Right lobe of liver (tissue), 6 donors: ENCODE measurements at regions not wholly inside any gene's neighbourhood (a gene's known extent, or its start where the extent isn't known, plus 50 kb on each side); places are given as distances from the start of the nearest gene placed in this dataset.
A peak's percentile ranks its signal among the peaks of the same experiment; 100 is the strongest.

Experiments
- ATAC-seq, 4 donors: fragments of 200-7000 bp; cut with Tn5 transposase; one replicate each; pipeline ENCODE4 v1.9.1; 2020; ENCODE audit warnings: mild to moderate bottlenecking in 4 of 4, moderate library complexity in 4 of 4
- DNase-seq, 3 donors: peaks; one replicate each; pipeline ENCODE4 v3.0.0-alpha.2; 2020
- H3K27ac ChIP-seq, 3 donors: fragments of 200-600 bp; one replicate each; pipeline ENCODE4 v1.8.0; 2022
- H3K27me3 ChIP-seq, 2 donors: fragments of 200-600 bp; one replicate each; pipeline ENCODE4 v1.8.0; 2022
- H3K36me3 ChIP-seq, 4 donors: fragments of 200-600 bp; sonication (generic) in 1 of 4; one replicate each; pipeline versions ENCODE4 v1.5.1 to v1.8.0; 2017 to 2022; ENCODE audit warnings: control low read depth in 1 of 4
- H3K4me1 ChIP-seq, 4 donors: fragments of 200-600 bp; sonication (generic) in 1 of 4; one replicate each; pipeline versions ENCODE4 v1.5.1 to v1.8.0; 2017 to 2022; ENCODE audit warnings: control low read depth in 1 of 4
- H3K4me3 ChIP-seq, 3 donors: fragments of 200-600 bp; one replicate each; pipeline ENCODE4 v1.8.0; 2022
- H3K9me3 ChIP-seq, 4 donors: fragments of 200-600 bp; sonication (generic) in 1 of 4; one replicate each; pipeline versions ENCODE4 v1.5.1 to v1.8.0; 2017 to 2022; ENCODE audit warnings: control low read depth in 1 of 4
- POLR2A ChIP-seq: fragments of 450-650 bp; IDR thresholded peaks from one replicate; pipeline ENCODE4 v1.6.1; 2017; ENCODE audit warnings: antibody characterized with exemption, mild to moderate bottlenecking
- WGBS: methylation state at CpG from one replicate; pipeline ENCODE4 v1.1.6; 2018; ENCODE audit warnings: low coverage, low lambda C conversion rate; ENCODE audit not compliant: insufficient coverage; ENCODE audit errors: missing lambda C conversion rate; 5-methylcytosine and 5-hydroxymethylcytosine counted together
- intact Hi-C, 2 donors: fragments of 100-400 bp; cut with DNase I; formaldehyde crosslinking; loops; one replicate each; pipeline versions ENCODE4 v1.11.2 to v1.14.1; 2022
- TF ChIP-seq, protein P1 (sequence below), 4 donors: fragments of 200-600 bp in 3 of 4; fragments of 450-650 bp in 1 of 4; IDR thresholded peaks; one replicate each; pipeline versions ENCODE4 v1.5.1 to v1.8.0; 2016 to 2022; ENCODE audit warnings: antibody characterized with exemption in 4 of 4, mild to moderate bottlenecking in 2 of 4
- donor health status: DM: no; HTN: yes; CAD: no.
- donor health status: DM: no; HTN: no; CAD: no.
- donor health status: DM: no; HTN: no; CAD: no.
- donor health status: DM: no; HTN: yes; CAD: no.
- donor health status: DM: no; HTN: yes; CAD: no.

DNA sequence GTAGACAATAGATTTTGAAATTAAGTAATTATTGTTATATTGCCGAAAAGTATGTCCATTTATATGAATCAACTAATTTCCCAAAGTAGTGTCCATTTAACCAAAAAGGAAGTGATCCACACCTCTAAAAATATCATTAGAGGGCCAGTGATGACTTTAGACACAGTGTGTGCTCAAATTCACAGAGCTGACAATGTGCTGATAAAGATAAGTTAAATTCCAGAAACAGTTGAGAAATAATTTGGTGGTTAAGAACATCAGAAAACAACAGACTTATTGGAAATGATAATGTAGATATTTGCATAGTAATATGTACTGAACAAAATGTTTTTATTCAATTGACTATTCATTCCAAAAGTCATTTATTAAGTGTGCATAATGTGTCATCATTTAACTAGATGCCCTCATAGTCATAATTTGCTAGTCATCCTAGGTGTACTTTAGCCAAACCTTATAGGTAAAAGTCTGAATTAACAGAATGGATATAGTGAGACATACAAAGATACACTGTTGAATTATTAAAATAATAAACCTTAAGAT is 230.2 kb upstream of the ADAMTS9 start:
- no peak for DNase-seq
- WGBS: 88% methylated on average over 1 of the region's 1 CpG
- Histone ChIP-seq H3K27ac (no peak overlapping the region), H3K4me3 (no peak overlapping the region), H3K4me1 (peaks cover 0 to 6% (median 1%) of the 10 kb centered on the region in 4 donors), H3K27me3 (no peaks in the 10 kb centered on the region), H3K36me3 (no peaks in the 10 kb centered on the region), H3K9me3 (no peaks in the 10 kb centered on the region)
- intact Hi-C loops: no loop called here
- no peak for TF ChIP-seq POLR2A
- TF ChIP-seq, protein P1, sequence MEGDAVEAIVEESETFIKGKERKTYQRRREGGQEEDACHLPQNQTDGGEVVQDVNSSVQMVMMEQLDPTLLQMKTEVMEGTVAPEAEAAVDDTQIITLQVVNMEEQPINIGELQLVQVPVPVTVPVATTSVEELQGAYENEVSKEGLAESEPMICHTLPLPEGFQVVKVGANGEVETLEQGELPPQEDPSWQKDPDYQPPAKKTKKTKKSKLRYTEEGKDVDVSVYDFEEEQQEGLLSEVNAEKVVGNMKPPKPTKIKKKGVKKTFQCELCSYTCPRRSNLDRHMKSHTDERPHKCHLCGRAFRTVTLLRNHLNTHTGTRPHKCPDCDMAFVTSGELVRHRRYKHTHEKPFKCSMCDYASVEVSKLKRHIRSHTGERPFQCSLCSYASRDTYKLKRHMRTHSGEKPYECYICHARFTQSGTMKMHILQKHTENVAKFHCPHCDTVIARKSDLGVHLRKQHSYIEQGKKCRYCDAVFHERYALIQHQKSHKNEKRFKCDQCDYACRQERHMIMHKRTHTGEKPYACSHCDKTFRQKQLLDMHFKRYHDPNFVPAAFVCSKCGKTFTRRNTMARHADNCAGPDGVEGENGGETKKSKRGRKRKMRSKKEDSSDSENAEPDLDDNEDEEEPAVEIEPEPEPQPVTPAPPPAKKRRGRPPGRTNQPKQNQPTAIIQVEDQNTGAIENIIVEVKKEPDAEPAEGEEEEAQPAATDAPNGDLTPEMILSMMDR (IDR thresholded peaks at IDR 0.05): no peak
- no peak for ATAC-seq

DNA sequence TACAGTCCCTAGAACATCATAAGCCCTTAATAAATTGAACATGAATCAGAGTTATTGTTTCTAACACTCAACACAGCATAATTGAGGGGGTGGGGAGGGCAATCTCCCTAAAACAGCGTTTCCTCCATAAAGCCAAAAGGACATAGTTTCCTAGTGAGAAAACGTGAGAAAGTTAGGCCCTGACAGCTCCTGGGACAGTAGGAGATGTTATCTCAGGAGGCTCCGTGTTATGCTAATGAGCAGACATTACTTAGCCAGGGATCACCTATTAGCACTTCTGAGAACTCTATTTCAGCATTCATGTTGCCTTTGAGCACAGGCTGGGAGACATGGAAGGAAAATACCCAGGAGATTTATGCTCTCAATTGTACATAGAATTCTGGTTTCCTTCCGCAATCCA is 229.1 kb upstream of the ADAMTS9 start:
- 86% methylated on average over 3 of the region's 4 CpGs for WGBS
- Histone ChIP-seq H3K4me3 (no peak overlapping the region), H3K9me3 (no peaks in the 10 kb centered on the region), H3K36me3 (no peaks in the 10 kb centered on the region), H3K4me1 (peaks cover 0 to 6% (median 1%) of the 10 kb centered on the region in 4 donors), H3K27ac (no peak overlapping the region), H3K27me3 (no peaks in the 10 kb centered on the region)
- no peak for TF ChIP-seq POLR2A
- TF ChIP-seq, protein P1 (IDR thresholded peaks at IDR 0.05): no peak
- intact Hi-C loops: no loop called here
- ATAC-seq: no peak
- DNase-seq: no peak

DNA sequence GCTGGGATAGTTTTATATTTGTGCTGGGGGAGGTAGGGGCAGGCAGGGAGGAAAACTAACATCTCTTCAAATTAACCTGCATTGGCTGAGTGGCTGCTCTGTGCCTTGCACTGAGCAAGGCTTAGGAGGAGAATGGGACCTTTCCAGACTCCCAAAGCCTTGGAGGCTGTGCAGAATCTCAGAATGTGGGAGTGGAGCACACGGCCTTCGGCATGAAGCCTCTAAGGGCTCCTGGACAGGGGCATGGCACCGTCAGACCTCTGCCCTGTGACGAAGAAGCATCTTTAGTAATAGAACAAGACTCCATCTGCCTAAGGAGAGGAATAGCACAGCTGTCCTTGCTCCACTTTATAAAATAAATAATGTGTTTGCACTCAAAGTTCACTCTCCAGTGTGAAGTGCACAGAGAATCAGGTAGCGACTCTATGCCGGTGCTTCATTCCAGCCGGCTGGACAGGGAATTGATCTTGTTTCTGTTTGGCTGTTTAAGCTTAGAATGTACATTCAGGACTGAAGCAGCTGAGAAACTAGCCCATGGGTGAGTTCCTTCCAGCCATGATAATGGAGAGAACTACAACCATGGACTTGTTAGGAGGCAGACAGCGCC is 228.5 kb upstream of the ADAMTS9 start:
- intact Hi-C loops: no loop called here
- Histone ChIP-seq H3K36me3 (no peaks in the 10 kb centered on the region), H3K9me3 (no peaks in the 10 kb centered on the region), H3K27me3 (no peaks in the 10 kb centered on the region), H3K27ac (no peak overlapping the region), H3K4me1 (peaks cover 0 to 6% (median 1%) of the 10 kb centered on the region in 4 donors), H3K4me3 (no peak overlapping the region)
- ATAC-seq (peak; percentile 77 to 97 (median 88)), DNase-seq (peak in 1 of 3 donors; percentile 25)
- WGBS: 53% methylated on average over 3 of the region's 8 CpGs
- TF ChIP-seq POLR2A: no peak
- TF ChIP-seq, protein P1 (IDR thresholded peaks at IDR 0.05): no peak

DNA sequence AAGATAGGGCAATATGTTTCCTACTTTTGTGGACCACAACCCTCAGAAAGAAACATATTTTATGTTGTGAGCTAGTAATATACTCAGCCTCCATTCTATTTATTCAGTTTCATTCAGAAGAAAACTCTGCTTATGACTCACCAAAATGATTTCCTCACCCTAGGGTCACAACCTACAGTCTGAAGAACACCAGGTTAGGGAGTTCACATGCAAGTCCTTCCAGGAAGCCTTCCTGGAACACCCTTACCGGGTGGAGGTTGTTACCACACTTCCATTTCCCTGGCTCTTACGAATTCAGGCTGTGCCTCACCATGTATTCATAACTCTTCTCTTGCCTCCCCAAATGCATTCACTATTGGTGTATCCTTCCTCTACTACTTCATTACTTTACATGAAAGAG is 228.0 kb upstream of the ADAMTS9 start:
- intact Hi-C loops: no loop called here
- H3K27ac ChIP-seq: no peak overlapping the region
- TF ChIP-seq, protein P1 (IDR thresholded peaks at IDR 0.05): no peak
- TF ChIP-seq POLR2A: no peak

More for the DNA sequence above, 228.0 kb upstream of the ADAMTS9 start:
- no peak for DNase-seq
- no peak overlapping the region for H3K4me3 ChIP-seq
- H3K9me3 ChIP-seq: no peaks in the 10 kb centered on the region
- no peaks in the 10 kb centered on the region for H3K27me3 ChIP-seq
- no peaks in the 10 kb centered on the region for H3K36me3 ChIP-seq
- WGBS: 60% methylated on average over 2 of the region's 2 CpGs
- peak; percentile 31 to 82 (median 41) for ATAC-seq
- H3K4me1 ChIP-seq: peaks cover 0 to 6% (median 1%) of the 10 kb centered on the region in 4 donors
